IMR-90 (cell line): ENCODE measurements at regions not wholly inside any gene's neighbourhood (a gene's known extent, or its start where the extent isn't known, plus 50 kb on each side); places are given as distances from the start of the nearest gene placed in this dataset.

Experiments used
- BHLHE40 ChIP-seq: fragments of 150-350 bp; IDR thresholded peaks from 2 replicates; pipeline ENCODE4 v1.6.1; 2016; ENCODE audit warnings: mild to moderate bottlenecking, low read depth, low read length
- CTCF ChIP-seq: conservative IDR thresholded peaks from 2 replicates; pipeline ENCODE4 v1.5.1; 2012; ENCODE audit warnings: mild to moderate bottlenecking, low read depth, low read length, improper control_type of control experiment
- MXI1 ChIP-seq: IDR thresholded peaks from 2 replicates; pipeline ENCODE4 v1.6.1; 2012; ENCODE audit warnings: low read depth, mild to moderate bottlenecking, low read length, moderate library complexity, borderline replicate concordance
- POLR2A ChIP-seq: IDR thresholded peaks from 2 replicates; pipeline ENCODE4 v1.6.1; 2012; ENCODE audit warnings: mild to moderate bottlenecking, low read depth, low read length

- TF ChIP-seq CTCF (no peak), POLR2A (no peak), MXI1 (no peak), BHLHE40 (no peak)
These were observed 345.3 kb downstream of the NUAK1 start for GRCh38 chr12:105793421-105793820.
